Suppressor macrophage (primary cell): ENCODE measurements at regions not wholly inside any gene's neighbourhood (a gene's known extent, or its start where the extent isn't known, plus 50 kb on each side); places are given as distances from the start of the nearest gene placed in this dataset.

Source experiments
- DNase-seq, 4 experiments: peaks; one replicate each; pipeline ENCODE4 v3.0.0-alpha.2; 2020 to 2022

- no peak for DNase-seq
Measured at GRCh38 chr3:170643831-170644230, 58.0 kb upstream of the SLC7A14 start.

GRCh38 chr3:170642882-170643601 lies 57.2 kb upstream of the SLC7A14 start:
- no peak for DNase-seq

- no peak for DNase-seq
Measured at GRCh38 chr3:170641510-170642236, 55.8 kb upstream of the SLC7A14 start.

- DNase-seq = no peak
Measured at GRCh38 chr3:170640737-170641171, 54.9 kb upstream of the SLC7A14 start.

GRCh38 chr3:170638988-170639387 lies 53.1 kb upstream of the SLC7A14 start:
- DNase-seq = no peak

- no peak for DNase-seq
Measured at GRCh38 chr3:170637306-170637705, 51.4 kb upstream of the SLC7A14 start.

- DNase-seq = no peak
Measured at GRCh38 chr3:170636400-170636973, 50.6 kb upstream of the SLC7A14 start.
